ENCODE measurements at regions not wholly inside any gene's neighbourhood (a gene's known extent, or its start where the extent isn't known, plus 50 kb on each side); places are given as distances from the start of the nearest gene placed in this dataset.

GRCh38 chr20:51237791-51238190 lies 214.9 kb upstream of the KCNG1 start:
- Histone ChIP-seq H3K9me2 (replicated peaks; ENCODE audit: control insufficient read depth, low read length) (no peaks in the 10 kb centered on the region), H3K36me3 (ENCODE audit: control insufficient read depth, low read length) (no peaks in the 10 kb centered on the region), H3K79me2 (ENCODE audit: control insufficient read depth, low read length) (no peaks in the 10 kb centered on the region), H3K9me3 (ENCODE audit: control insufficient read depth, insufficient read depth, low read length) (peaks cover 3% of the 10 kb centered on the region; the same call in 1 of the 2 replicates), H3K27me3 (ENCODE audit: control insufficient read depth, low read length) (peaks cover 16% of the 10 kb centered on the region), H3K4me2 (ENCODE audit: low read length) (no peak overlapping the region), H3F3A (ENCODE audit: control insufficient read depth, insufficient read depth) (no peaks in the 10 kb centered on the region), H3K4me3 (ENCODE audit: low read length) (no peak overlapping the region), H3K27ac (ENCODE audit: low read depth, low read length) (no peak overlapping the region), H3K4me1 (ENCODE audit: control insufficient read depth, low read length) (no peaks in the 10 kb centered on the region), H4K20me1 (ENCODE audit: control insufficient read depth, insufficient read depth, low read depth, low read length) (no peaks in the 10 kb centered on the region)
- TF ChIP-seq, protein P1, sequence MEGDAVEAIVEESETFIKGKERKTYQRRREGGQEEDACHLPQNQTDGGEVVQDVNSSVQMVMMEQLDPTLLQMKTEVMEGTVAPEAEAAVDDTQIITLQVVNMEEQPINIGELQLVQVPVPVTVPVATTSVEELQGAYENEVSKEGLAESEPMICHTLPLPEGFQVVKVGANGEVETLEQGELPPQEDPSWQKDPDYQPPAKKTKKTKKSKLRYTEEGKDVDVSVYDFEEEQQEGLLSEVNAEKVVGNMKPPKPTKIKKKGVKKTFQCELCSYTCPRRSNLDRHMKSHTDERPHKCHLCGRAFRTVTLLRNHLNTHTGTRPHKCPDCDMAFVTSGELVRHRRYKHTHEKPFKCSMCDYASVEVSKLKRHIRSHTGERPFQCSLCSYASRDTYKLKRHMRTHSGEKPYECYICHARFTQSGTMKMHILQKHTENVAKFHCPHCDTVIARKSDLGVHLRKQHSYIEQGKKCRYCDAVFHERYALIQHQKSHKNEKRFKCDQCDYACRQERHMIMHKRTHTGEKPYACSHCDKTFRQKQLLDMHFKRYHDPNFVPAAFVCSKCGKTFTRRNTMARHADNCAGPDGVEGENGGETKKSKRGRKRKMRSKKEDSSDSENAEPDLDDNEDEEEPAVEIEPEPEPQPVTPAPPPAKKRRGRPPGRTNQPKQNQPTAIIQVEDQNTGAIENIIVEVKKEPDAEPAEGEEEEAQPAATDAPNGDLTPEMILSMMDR (IDR thresholded peaks at IDR 0.05; ENCODE audit: low read depth, low read length, poor library complexity, severe bottlenecking), result no peak
- TF ChIP-seq EZH2phosphoT487 (IDR thresholded peaks at IDR 0.05; ENCODE audit: borderline replicate concordance, low read length), result no peak

- Histone ChIP-seq H3K36me3 (ENCODE audit: control insufficient read depth, low read length) (no peaks in the 10 kb centered on the region), H3K9me2 (replicated peaks; ENCODE audit: control insufficient read depth, low read length) (no peaks in the 10 kb centered on the region), H3K4me3 (ENCODE audit: low read length) (no peak overlapping the region), H3K27ac (ENCODE audit: low read depth, low read length) (no peak overlapping the region), H3F3A (ENCODE audit: control insufficient read depth, insufficient read depth) (no peaks in the 10 kb centered on the region), H4K20me1 (ENCODE audit: control insufficient read depth, insufficient read depth, low read depth, low read length) (no peaks in the 10 kb centered on the region), H3K9me3 (ENCODE audit: control insufficient read depth, insufficient read depth, low read length) (peaks cover 3% of the 10 kb centered on the region; the same call in 1 of the 2 replicates), H3K79me2 (ENCODE audit: control insufficient read depth, low read length) (no peaks in the 10 kb centered on the region), H3K4me2 (ENCODE audit: low read length) (no peak overlapping the region), H3K4me1 (ENCODE audit: control insufficient read depth, low read length) (no peaks in the 10 kb centered on the region), H3K27me3 (ENCODE audit: control insufficient read depth, low read length) (peaks cover 11% of the 10 kb centered on the region)
- TF ChIP-seq, protein P1 (IDR thresholded peaks at IDR 0.05; ENCODE audit: low read depth, low read length, poor library complexity, severe bottlenecking), result no peak
- TF ChIP-seq EZH2phosphoT487 (IDR thresholded peaks at IDR 0.05; ENCODE audit: borderline replicate concordance, low read length), result no peak
These were observed 214.4 kb upstream of the KCNG1 start for GRCh38 chr20:51237278-51237677.

- no peak overlapping the region for H3K4me2 ChIP-seq (ENCODE audit: low read length)
- no peaks in the 10 kb centered on the region for H3K4me1 ChIP-seq (ENCODE audit: control insufficient read depth, low read length)
- peaks cover 7% of the 10 kb centered on the region; the same call in 1 of the 2 replicates for H3K27me3 ChIP-seq (ENCODE audit: control insufficient read depth, low read length)
- H3F3A ChIP-seq (ENCODE audit: control insufficient read depth, insufficient read depth), result no peaks in the 10 kb centered on the region
- TF ChIP-seq EZH2phosphoT487 (IDR thresholded peaks at IDR 0.05; ENCODE audit: borderline replicate concordance, low read length), result no peak
- TF ChIP-seq, protein P1 (IDR thresholded peaks at IDR 0.05; ENCODE audit: low read depth, low read length, poor library complexity, severe bottlenecking), result no peak
- H4K20me1 ChIP-seq (ENCODE audit: control insufficient read depth, insufficient read depth, low read depth, low read length), result no peaks in the 10 kb centered on the region
- no peak overlapping the region for H3K4me3 ChIP-seq (ENCODE audit: low read length)
- H3K9me3 ChIP-seq (ENCODE audit: control insufficient read depth, insufficient read depth, low read length), result no peaks in the 10 kb centered on the region
- no peak overlapping the region for H3K27ac ChIP-seq (ENCODE audit: low read depth, low read length)
- H3K79me2 ChIP-seq (ENCODE audit: control insufficient read depth, low read length), result no peaks in the 10 kb centered on the region
- H3K9me2 ChIP-seq (replicated peaks; ENCODE audit: control insufficient read depth, low read length), result no peaks in the 10 kb centered on the region
- no peaks in the 10 kb centered on the region for H3K36me3 ChIP-seq (ENCODE audit: control insufficient read depth, low read length)
These were observed 213.5 kb upstream of the KCNG1 start for GRCh38 chr20:51236421-51236820.

Data from DOHH2 (cell line).